ENCODE measurements at regions not wholly inside any gene's neighbourhood (a gene's known extent, or its start where the extent isn't known, plus 50 kb on each side); places are given as distances from the start of the nearest gene placed in this dataset.
"Not testable (repeated sequence)": the region's sequence is repeated elsewhere in the genome, so short reads cannot be mapped to it uniquely, and the experiment has no call there.

GRCh38 chr10:37067576-37067975 lies 57.8 kb upstream of the ANKRD30A start:
- H4K20me1 ChIP-seq (ENCODE audit: insufficient read depth), result no peaks in the 10 kb centered on the region
- CTCF ChIA-PET, result no interaction called here
- no TSS peak for BruUV-seq (replicated peaks)
- no peaks in the 10 kb centered on the region for H3K9me2 ChIP-seq (ENCODE audit: insufficient read depth)
- H3K4me3 ChIP-seq, result no peak overlapping the region
- no peaks in the 10 kb centered on the region for H3F3A ChIP-seq (ENCODE audit: insufficient read depth, low read depth)
- H3K79me2 ChIP-seq (ENCODE audit: low read depth), result no peaks in the 10 kb centered on the region
- no peak overlapping the region for H2AFZ ChIP-seq
- POLR2A ChIA-PET (ENCODE audit: unreplicated experiment), result no interaction called here
- H3K36me3 ChIP-seq (ENCODE audit: low read depth), result no peaks in the 10 kb centered on the region
- H3K4me2 ChIP-seq, result no peak overlapping the region
- no peak for TF ChIP-seq EZH2 (IDR thresholded peaks at IDR 0.05; ENCODE audit: low read depth)
- TF ChIP-seq CTCF (conservative IDR thresholded peaks at IDR 0.05), result no peak
- DNase-seq, result no peak
- H3K27me3 ChIP-seq (ENCODE audit: insufficient read depth, low read depth), result no peaks in the 10 kb centered on the region
- no peak overlapping the region for H3K27ac ChIP-seq
- intact Hi-C loops (cut with micrococcal nuclease; ENCODE audit: unreplicated experiment), result no loop called here
- H3K4me1 ChIP-seq (replicated peaks; ENCODE audit: insufficient read depth), result no peaks in the 10 kb centered on the region
- no peaks in the 10 kb centered on the region for H3K9me3 ChIP-seq (ENCODE audit: insufficient read depth, low read depth)

GRCh38 chr10:37062296-37062695 lies 63.1 kb upstream of the ANKRD30A start:
- H3K4me2 ChIP-seq; BruUV-seq (replicated peaks); H3K27ac ChIP-seq; H3K36me3 ChIP-seq (ENCODE audit: low read depth); H3K4me3 ChIP-seq; H3F3A ChIP-seq (ENCODE audit: insufficient read depth, low read depth); H3K27me3 ChIP-seq (ENCODE audit: insufficient read depth, low read depth); CTCF ChIA-PET; DNase-seq; intact Hi-C loops (cut with micrococcal nuclease; ENCODE audit: unreplicated experiment); H4K20me1 ChIP-seq (ENCODE audit: insufficient read depth); H3K79me2 ChIP-seq (ENCODE audit: low read depth); H2AFZ ChIP-seq; H3K9me3 ChIP-seq (ENCODE audit: insufficient read depth, low read depth); POLR2A ChIA-PET (ENCODE audit: unreplicated experiment); H3K9me2 ChIP-seq (ENCODE audit: insufficient read depth); H3K4me1 ChIP-seq (replicated peaks; ENCODE audit: insufficient read depth): not testable (repeated sequence)

GRCh38 chr10:37057261-37057660 lies 68.1 kb upstream of the ANKRD30A start:
- H3K9me3 ChIP-seq (ENCODE audit: insufficient read depth, low read depth), result no peaks in the 10 kb centered on the region
- ChIA-PET POLR2A (ENCODE audit: unreplicated experiment) (no interaction called here), CTCF (no interaction called here)
- intact Hi-C loops (cut with micrococcal nuclease; ENCODE audit: unreplicated experiment), result no loop called here
- no TSS peak for BruUV-seq (replicated peaks)
- H3K4me2 ChIP-seq, result no peak overlapping the region
- no peaks in the 10 kb centered on the region for H3K4me1 ChIP-seq (replicated peaks; ENCODE audit: insufficient read depth)
- H3F3A ChIP-seq (ENCODE audit: insufficient read depth, low read depth), result no peaks in the 10 kb centered on the region
- H3K9me2 ChIP-seq (ENCODE audit: insufficient read depth), result no peaks in the 10 kb centered on the region
- H3K27ac ChIP-seq, result no peak overlapping the region
- no peaks in the 10 kb centered on the region for H3K36me3 ChIP-seq (ENCODE audit: low read depth)
- no peak for DNase-seq
- H3K27me3 ChIP-seq (ENCODE audit: insufficient read depth, low read depth), result no peaks in the 10 kb centered on the region
- H4K20me1 ChIP-seq (ENCODE audit: insufficient read depth), result no peaks in the 10 kb centered on the region
- TF ChIP-seq EZH2 (IDR thresholded peaks at IDR 0.05; ENCODE audit: low read depth), result no peak
- TF ChIP-seq CTCF (conservative IDR thresholded peaks at IDR 0.05), result no peak
- no peak overlapping the region for H2AFZ ChIP-seq
- no peaks in the 10 kb centered on the region for H3K79me2 ChIP-seq (ENCODE audit: low read depth)
- no peak overlapping the region for H3K4me3 ChIP-seq

- ChIA-PET POLR2A (ENCODE audit: unreplicated experiment) (no interaction called here), CTCF (no interaction called here)
- H2AFZ ChIP-seq, result no peak overlapping the region
- no peak overlapping the region for H3K27ac ChIP-seq
- no peaks in the 10 kb centered on the region for H3K79me2 ChIP-seq (ENCODE audit: low read depth)
- H3K9me2 ChIP-seq (ENCODE audit: insufficient read depth), result no peaks in the 10 kb centered on the region
- H3K4me2 ChIP-seq, result no peak overlapping the region
- H3K4me3 ChIP-seq, result no peak overlapping the region
- no TSS peak for BruUV-seq (replicated peaks)
- DNase-seq, result no peak
- no peaks in the 10 kb centered on the region for H3K27me3 ChIP-seq (ENCODE audit: insufficient read depth, low read depth)
- intact Hi-C loops (cut with micrococcal nuclease; ENCODE audit: unreplicated experiment), result no loop called here
- no peak for TF ChIP-seq EZH2 (IDR thresholded peaks at IDR 0.05; ENCODE audit: low read depth)
- H3K9me3 ChIP-seq (ENCODE audit: insufficient read depth, low read depth), result no peaks in the 10 kb centered on the region
- H3K4me1 ChIP-seq (replicated peaks; ENCODE audit: insufficient read depth), result no peaks in the 10 kb centered on the region
- H3F3A ChIP-seq (ENCODE audit: insufficient read depth, low read depth), result no peaks in the 10 kb centered on the region
- no peaks in the 10 kb centered on the region for H4K20me1 ChIP-seq (ENCODE audit: insufficient read depth)
- H3K36me3 ChIP-seq (ENCODE audit: low read depth), result no peaks in the 10 kb centered on the region
Observed at GRCh38 chr10:37053476-37053875, 71.9 kb upstream of the ANKRD30A start.

- H3K4me2 ChIP-seq; H3K27me3 ChIP-seq (ENCODE audit: insufficient read depth, low read depth); CTCF ChIA-PET; intact Hi-C loops (cut with micrococcal nuclease; ENCODE audit: unreplicated experiment); H3K9me2 ChIP-seq (ENCODE audit: insufficient read depth); H3K9me3 ChIP-seq (ENCODE audit: insufficient read depth, low read depth); BruUV-seq (replicated peaks); H3K79me2 ChIP-seq (ENCODE audit: low read depth); H4K20me1 ChIP-seq (ENCODE audit: insufficient read depth); H2AFZ ChIP-seq; H3K36me3 ChIP-seq (ENCODE audit: low read depth); H3K4me3 ChIP-seq; H3F3A ChIP-seq (ENCODE audit: insufficient read depth, low read depth); H3K27ac ChIP-seq; POLR2A ChIA-PET (ENCODE audit: unreplicated experiment); DNase-seq; H3K4me1 ChIP-seq (replicated peaks; ENCODE audit: insufficient read depth): not testable (repeated sequence)
Observed at GRCh38 chr10:37049982-37050381, 75.4 kb upstream of the ANKRD30A start.

GRCh38 chr10:37044319-37044718 lies 81.1 kb upstream of the ANKRD30A start:
- intact Hi-C loops (cut with micrococcal nuclease; ENCODE audit: unreplicated experiment); H3K9me2 ChIP-seq (ENCODE audit: insufficient read depth); POLR2A ChIA-PET (ENCODE audit: unreplicated experiment); H3K79me2 ChIP-seq (ENCODE audit: low read depth); H2AFZ ChIP-seq; H4K20me1 ChIP-seq (ENCODE audit: insufficient read depth); H3K27me3 ChIP-seq (ENCODE audit: insufficient read depth, low read depth); H3F3A ChIP-seq (ENCODE audit: insufficient read depth, low read depth); H3K36me3 ChIP-seq (ENCODE audit: low read depth); H3K4me3 ChIP-seq; H3K27ac ChIP-seq; DNase-seq; H3K4me1 ChIP-seq (replicated peaks; ENCODE audit: insufficient read depth); CTCF ChIA-PET; H3K9me3 ChIP-seq (ENCODE audit: insufficient read depth, low read depth); BruUV-seq (replicated peaks); H3K4me2 ChIP-seq: not testable (repeated sequence)
